HG03342 (cell line): ENCODE measurements at regions not wholly inside any gene's neighbourhood (a gene's known extent, or its start where the extent isn't known, plus 50 kb on each side); places are given as distances from the start of the nearest gene placed in this dataset.

Experiments
- ATAC-seq: cut with Tn5 transposase; IDR thresholded peaks from one replicate; pipeline ENCODE4 v1.9.1; 2021; ENCODE audit warnings: mild to moderate bottlenecking, moderate library complexity; ENCODE audit not compliant: unreplicated experiment

DNA sequence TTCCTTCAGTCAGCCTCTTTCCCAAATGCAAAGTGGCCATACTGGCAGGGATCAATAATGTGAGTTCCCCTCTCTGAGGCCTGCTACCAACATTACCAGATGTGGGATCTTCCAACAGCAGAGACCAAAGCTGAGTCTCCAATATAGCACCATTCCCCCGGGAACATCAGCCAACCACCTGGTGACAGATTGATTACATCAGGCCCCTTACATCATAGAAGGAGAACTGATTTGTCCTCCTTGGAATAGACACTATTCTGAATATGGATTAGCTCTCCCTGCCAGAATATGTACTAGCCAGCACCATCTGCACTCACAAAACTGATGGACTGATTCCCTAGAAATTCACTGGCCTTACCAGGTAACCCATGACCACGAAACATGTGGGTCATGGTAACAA is 61.9 kb upstream of the CARMIL1 start:
- no peak for ATAC-seq

DNA sequence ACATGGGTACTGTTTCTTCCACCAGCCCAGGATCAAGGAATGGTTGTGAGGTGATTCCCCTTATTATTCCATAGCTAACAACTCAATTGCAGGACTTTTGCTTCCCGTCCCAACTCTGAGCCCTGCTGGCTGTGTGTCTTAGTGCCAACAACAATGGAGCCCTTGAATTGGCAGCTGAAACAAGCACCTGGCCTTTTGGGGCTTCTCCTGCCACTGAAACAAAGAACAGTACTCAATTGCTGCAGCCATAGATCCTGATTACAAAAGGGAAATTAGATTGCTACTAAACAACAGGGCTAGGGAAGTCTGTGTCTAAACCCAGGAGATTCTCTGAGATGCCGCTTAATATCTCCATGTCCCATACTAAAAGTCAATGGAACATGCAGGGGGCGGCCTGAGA is 61.3 kb upstream of the CARMIL1 start:
- ATAC-seq: no peak

DNA sequence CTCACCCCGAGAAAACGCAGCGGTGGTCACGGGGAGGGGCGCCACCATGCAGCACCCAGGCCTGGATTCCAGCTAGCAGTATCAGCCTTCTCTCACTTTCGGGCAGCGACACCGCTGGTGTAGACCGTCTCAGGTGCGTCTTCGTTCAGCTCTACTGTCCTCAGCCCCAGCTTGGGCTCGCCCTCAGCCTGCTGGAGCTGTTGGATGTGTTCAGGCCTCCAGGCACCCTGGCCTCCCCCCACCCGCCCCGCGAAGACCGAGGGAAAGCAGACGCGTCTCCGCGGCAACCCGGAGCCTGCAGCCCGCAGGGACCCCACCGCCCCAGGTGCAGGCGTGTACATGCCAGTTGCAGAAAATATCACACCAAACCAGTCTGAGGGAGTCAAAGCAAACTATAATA is 60.8 kb upstream of the CARMIL1 start:
- ATAC-seq: no peak

DNA sequence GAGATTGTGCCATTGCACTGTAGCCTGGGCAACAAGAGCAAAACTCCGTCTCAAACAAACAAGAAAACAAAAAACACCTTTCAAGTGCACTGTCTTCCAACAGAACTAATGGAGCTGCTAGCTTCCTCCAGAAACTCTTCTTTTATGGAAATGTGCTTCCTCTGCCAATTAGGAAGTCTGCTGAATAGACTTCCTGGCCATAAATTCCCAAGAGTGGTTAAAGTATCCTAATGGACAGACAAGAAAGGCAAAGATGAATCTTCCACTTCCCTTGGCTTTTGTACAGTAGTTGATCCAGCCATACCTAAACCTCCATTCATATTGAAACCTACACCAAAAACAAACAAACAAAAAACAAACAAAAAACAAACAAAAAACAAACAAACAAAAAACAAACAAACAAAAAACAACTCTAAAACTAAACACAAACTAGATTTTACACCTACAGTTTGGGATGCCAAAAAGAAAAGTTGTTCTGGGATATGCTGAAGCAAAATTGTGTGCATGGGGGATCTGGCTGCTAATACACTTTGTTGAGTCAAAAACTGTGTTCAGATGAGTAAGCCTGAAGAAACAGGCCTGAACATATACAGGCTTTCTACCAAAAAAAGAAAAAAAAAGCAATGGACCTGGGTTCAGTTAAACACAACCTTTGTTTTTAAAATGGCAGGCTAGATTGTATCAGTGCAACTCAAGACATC is 59.8 kb upstream of the CARMIL1 start:
- ATAC-seq: no peak

DNA sequence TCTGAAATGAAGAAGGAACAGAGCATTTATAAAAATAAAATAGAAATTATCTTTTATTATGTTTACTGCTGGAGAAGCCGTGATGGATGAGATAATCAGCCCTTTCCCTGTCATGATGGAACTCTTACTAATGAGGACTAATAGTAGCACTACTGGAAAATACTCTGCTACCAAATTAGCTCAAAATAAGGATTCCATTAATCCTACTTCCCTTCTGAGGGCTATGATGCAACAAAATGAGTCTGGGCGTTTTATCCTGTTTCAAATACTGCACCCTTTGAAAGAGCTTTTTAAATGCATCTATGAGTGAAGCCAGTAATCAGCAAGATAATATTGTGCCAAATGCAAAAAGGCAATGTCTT is 59.3 kb upstream of the CARMIL1 start:
- ATAC-seq: no peak

DNA sequence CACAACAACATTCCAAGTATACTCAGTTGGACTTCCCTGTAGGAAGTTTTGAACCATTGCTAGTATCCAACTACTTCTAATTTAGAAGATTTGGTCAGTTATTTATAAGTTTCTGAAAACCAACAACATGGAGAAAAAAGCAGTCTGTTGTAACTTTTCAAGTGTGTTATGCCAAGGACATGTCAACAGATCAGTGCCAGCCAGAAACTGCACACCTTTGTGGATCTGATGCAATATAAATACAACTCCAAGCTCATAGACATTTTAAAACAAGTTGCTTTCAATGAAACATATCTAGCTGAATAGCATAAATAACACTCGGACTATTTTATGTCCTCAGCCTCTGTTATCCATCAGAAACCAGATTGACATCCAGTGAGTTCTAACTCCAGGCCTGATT is 58.3 kb upstream of the CARMIL1 start:
- ATAC-seq: no peak

DNA sequence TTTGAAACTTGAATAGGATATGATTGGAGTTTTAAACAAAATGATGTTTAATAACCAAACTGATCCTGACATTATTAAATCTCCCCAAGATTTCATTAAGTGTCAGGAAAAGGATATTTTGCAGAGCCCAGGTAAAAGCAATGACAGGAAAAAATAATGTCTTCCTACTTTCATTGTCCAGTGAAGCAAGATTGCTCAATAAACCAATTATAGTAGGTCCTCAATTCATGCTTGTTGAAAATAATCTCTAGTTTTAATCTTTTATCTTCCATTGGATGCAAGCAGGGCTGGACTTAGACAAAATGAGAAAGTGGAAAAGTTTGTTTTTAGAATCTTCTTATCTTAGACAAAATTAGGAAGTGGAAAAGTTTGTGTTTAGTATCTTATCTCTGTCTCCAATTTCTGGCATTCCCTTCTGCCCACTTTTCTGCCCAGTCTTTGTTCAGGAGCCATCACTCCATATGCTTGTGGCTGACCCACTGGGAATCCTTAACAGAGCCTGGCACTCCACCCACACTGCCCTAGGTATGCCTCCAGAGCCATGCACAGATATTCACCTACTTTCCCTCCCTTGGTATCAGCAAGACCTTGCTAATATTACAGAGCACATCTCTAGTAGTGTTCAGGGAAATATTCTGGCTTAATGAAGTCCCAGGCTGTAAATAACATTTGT is 57.0 kb upstream of the CARMIL1 start:
- no peak for ATAC-seq

DNA sequence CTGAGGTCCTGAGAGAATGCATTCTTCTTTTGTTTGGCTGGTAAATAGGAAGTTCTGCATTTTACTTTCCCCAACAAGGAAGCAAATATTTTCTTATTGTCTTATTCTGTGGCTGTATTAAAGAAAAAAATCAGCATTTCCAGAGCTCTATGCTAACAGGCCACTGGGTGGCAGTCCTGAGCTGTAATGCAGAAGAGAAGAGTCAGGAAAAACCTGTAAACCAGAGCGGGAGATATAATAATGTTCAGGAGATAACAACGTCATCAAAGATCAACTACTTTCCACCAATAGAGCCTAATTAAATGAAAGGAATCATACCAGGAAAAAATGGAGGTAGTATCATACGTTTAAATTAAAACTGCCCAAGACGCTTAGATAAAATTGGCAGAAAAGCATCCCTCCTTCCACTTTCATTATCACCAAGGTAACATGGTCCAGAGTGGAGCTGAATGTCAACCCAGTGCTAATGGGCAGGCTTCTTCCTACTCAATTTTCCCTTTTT is 55.6 kb upstream of the CARMIL1 start:
- ATAC-seq: peak; percentile 49

DNA sequence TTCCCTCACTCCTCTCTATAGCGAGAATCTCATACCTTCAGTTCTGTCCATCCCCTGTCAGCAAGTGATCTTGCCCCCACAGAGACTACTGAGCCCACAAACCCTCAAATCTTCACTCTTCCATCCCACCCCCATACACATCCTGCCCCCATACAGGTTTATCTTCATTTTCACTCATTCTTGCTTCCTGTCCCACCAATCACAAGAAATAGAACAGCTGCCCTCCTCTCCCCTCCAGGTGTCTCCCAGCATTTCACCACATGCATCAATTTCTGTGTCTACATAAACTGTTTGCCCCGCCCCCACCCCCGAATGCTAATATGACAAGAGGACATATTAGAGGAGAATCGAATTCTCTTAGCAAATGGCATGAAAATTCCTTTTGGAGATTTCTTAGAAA is 54.9 kb upstream of the CARMIL1 start:
- ATAC-seq: no peak

DNA sequence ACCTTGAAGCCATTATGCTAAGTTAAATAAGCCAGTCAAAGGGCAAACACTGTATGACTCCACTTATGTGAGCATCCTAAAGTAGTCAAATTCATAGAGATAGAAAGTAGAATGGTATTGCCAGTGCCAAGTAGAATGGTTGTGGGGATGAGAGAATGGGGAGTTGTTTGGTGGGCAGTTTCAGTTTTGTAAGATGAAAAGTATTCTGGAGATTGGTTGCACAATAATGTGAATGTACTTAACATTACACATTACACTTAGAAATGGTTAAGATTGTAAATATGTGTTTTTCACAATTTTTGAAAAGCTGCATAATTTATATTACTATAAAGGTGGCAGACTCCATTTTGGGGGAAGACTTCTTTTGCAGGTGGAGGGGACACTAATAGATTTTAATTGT is 51.3 kb upstream of the CARMIL1 start:
- no peak for ATAC-seq
